Left lung (tissue), 4 donors: ENCODE measurements at regions not wholly inside any gene's neighbourhood (a gene's known extent, or its start where the extent isn't known, plus 50 kb on each side); places are given as distances from the start of the nearest gene placed in this dataset.

ENCODE experiments used
- ATAC-seq: fragments of 200-7000 bp; cut with Tn5 transposase; one replicate; pipeline ENCODE4 v1.9.1; 2020; ENCODE audit warnings: moderate library complexity
- DNase-seq, 4 donors: peaks; one replicate each; pipeline ENCODE4 v3.0.0-alpha.2; 2013 to 2020
- H3K27ac ChIP-seq, 2 donors: fragments of 200-600 bp; sonication (generic) in 1 of 2; one replicate each; pipeline versions ENCODE4 v1.5.0 to v1.8.0; 2020 to 2021
- H3K27me3 ChIP-seq, 2 donors: fragments of 200-600 bp; sonication (generic) in 1 of 2; one replicate each; pipeline versions ENCODE4 v1.5.0 to v1.8.0; 2020 to 2021
- H3K36me3 ChIP-seq, 2 donors: fragments of 200-600 bp; sonication (generic) in 1 of 2; one replicate each; pipeline versions ENCODE4 v1.5.0 to v1.8.0; 2020 to 2021
- H3K4me1 ChIP-seq, 2 donors: fragments of 200-600 bp; one replicate each; pipeline ENCODE4 v1.8.0; 2021
- H3K4me3 ChIP-seq, 2 donors: fragments of 200-600 bp; sonication (generic) in 1 of 2; one replicate each; pipeline versions ENCODE4 v1.5.0 to v1.8.0; 2020 to 2021; ENCODE audit warnings: mild to moderate bottlenecking in 1 of 2
- H3K9me3 ChIP-seq, 2 donors: fragments of 200-600 bp; sonication (generic) in 1 of 2; one replicate each; pipeline versions ENCODE4 v1.5.0 to v1.8.0; 2020 to 2021
- intact Hi-C, 2 donors: fragments of 100-400 bp; cut with DNase I; formaldehyde crosslinking; loops; one replicate each; pipeline versions ENCODE4 v1.11.2 to v1.14.2; 2022
- TF ChIP-seq, protein P1 (sequence below), 2 donors: fragments of 200-600 bp; sonication (generic) in 1 of 2; IDR thresholded peaks; one replicate each; pipeline versions ENCODE4 v1.5.0 to v1.8.0; 2021; ENCODE audit warnings: antibody characterized with exemption in 2 of 2
- donor health status: DM: no; HTN: yes; CAD: no.
- donor health status: DM: no; HTN: no; CAD: no.

DNA sequence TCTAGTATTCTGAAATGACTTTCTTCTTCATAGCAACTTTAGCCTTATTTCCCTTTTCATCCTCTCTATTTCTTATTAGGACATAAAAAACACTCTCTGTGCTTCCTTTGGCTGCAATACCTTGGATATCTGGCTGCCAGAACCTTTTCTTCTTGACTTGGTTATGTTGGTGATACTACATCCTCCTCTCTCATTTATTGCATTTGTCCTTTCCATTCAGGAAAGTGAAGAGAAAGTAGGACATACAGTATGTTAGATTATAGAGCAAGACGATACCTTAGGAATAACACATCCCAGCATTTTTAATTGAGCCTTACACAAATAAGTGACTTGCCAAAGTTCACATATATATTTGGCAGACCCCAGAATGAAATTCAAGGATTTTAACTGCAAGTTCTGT is 210.1 kb upstream of the PPP1R3A start:
- TF ChIP-seq, protein P1, sequence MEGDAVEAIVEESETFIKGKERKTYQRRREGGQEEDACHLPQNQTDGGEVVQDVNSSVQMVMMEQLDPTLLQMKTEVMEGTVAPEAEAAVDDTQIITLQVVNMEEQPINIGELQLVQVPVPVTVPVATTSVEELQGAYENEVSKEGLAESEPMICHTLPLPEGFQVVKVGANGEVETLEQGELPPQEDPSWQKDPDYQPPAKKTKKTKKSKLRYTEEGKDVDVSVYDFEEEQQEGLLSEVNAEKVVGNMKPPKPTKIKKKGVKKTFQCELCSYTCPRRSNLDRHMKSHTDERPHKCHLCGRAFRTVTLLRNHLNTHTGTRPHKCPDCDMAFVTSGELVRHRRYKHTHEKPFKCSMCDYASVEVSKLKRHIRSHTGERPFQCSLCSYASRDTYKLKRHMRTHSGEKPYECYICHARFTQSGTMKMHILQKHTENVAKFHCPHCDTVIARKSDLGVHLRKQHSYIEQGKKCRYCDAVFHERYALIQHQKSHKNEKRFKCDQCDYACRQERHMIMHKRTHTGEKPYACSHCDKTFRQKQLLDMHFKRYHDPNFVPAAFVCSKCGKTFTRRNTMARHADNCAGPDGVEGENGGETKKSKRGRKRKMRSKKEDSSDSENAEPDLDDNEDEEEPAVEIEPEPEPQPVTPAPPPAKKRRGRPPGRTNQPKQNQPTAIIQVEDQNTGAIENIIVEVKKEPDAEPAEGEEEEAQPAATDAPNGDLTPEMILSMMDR (IDR thresholded peaks at IDR 0.05) = no peak
- Histone ChIP-seq H3K27ac (no peak overlapping the region), H3K27me3 (no peaks in the 10 kb centered on the region), H3K4me3 (no peak overlapping the region), H3K9me3 (no peaks in the 10 kb centered on the region), H3K36me3 (no peaks in the 10 kb centered on the region), H3K4me1 (no peaks in the 10 kb centered on the region)
- intact Hi-C loops = no loop called here
- no peak for DNase-seq
- ATAC-seq = no peak

DNA sequence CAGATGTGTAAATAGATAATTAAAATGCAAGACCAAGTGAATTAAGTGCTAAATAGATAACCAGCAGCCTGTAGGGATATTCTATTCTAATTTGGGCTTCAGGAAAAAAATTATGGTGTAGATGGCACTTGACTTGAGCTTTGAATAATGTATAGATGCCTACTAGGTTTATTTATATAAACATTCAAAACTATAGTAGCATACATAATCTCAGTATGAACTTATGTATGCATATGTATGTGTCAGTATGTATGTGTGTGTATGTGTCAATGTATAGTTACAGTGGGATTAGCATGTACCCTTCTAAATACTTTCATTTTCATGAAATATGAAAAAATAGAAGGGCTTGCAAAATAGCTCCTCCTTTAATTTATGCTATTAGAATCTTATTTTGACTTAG is 207.3 kb upstream of the PPP1R3A start:
- H3K9me3 ChIP-seq = no peaks in the 10 kb centered on the region
- ATAC-seq (no peak), DNase-seq (no peak)
- no peaks in the 10 kb centered on the region for H3K4me1 ChIP-seq
- no peak overlapping the region for H3K27ac ChIP-seq
- H3K36me3 ChIP-seq = no peaks in the 10 kb centered on the region
- H3K4me3 ChIP-seq = no peak overlapping the region
- intact Hi-C loops = no loop called here
- TF ChIP-seq, protein P1 (IDR thresholded peaks at IDR 0.05) = no peak
- no peaks in the 10 kb centered on the region for H3K27me3 ChIP-seq

DNA sequence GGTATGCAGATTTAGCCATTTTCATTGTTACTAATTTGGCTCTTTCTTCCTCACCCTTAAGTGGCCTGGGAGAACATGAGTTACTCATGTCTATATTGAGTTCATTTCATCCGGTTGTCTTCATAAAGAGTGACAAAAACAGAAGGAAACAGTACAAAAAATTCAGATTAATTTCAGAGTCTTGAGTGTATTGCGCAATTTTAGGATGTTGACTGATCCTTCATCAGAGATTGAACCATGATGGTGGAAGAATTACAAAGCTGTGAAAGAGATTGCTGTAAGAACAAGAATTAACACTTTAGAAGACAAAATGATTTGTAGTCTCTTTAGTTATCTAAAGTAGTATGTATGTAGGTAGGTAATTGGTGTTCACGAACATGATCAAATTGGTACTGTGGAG is 194.0 kb upstream of the PPP1R3A start:
- intact Hi-C loops = no loop called here

DNA sequence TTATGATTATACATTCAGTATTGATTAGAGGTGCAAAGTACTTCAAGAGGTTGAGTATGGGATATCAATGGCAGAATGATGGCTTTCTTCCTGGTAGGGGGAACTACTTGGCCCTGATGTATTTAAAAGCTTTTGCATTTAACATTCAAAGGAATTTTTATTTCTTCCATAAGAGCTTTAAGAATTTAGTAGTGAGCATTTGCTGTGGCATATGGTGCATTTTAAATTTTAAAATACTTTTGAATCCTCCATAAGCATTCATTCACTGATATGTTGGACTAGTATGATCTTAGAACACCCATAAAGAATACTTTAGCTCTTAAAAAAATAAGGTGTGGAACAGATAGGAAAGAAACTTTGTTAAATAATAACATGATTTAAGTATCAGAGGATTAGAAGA is 191.9 kb upstream of the PPP1R3A start:
- intact Hi-C loops = no loop called here
- TF ChIP-seq, protein P1 (IDR thresholded peaks at IDR 0.05) = no peak

More for the DNA sequence above, 194.0 kb upstream of the PPP1R3A start:
- ATAC-seq (no peak), DNase-seq (no peak)
- Histone ChIP-seq H3K4me1 (no peaks in the 10 kb centered on the region), H3K9me3 (no peaks in the 10 kb centered on the region), H3K27me3 (peaks cover 0 to 3% of the 10 kb centered on the region in 2 donors), H3K27ac (no peak overlapping the region), H3K4me3 (no peak overlapping the region), H3K36me3 (no peaks in the 10 kb centered on the region)
- TF ChIP-seq, protein P1 (IDR thresholded peaks at IDR 0.05) = no peak

GRCh38 chr7:114109721-114110120 is 190.9 kb upstream of the PPP1R3A start:
- Histone ChIP-seq H3K27me3 (no peaks in the 10 kb centered on the region), H3K9me3 (no peaks in the 10 kb centered on the region), H3K4me1 (no peaks in the 10 kb centered on the region), H3K4me3 (no peak overlapping the region), H3K36me3 (no peaks in the 10 kb centered on the region), H3K27ac (no peak overlapping the region)
- DNase-seq (no peak), ATAC-seq (no peak)
- intact Hi-C loops = no loop called here
- TF ChIP-seq, protein P1 (IDR thresholded peaks at IDR 0.05) = no peak

More for the DNA sequence above, 191.9 kb upstream of the PPP1R3A start:
- Histone ChIP-seq H3K4me3 (no peak overlapping the region), H3K9me3 (no peaks in the 10 kb centered on the region), H3K27ac (no peak overlapping the region), H3K36me3 (no peaks in the 10 kb centered on the region), H3K27me3 (no peaks in the 10 kb centered on the region), H3K4me1 (no peaks in the 10 kb centered on the region)
- ATAC-seq (no peak), DNase-seq (no peak)
